Pancreas (tissue), 10 donors: ENCODE measurements at regions not wholly inside any gene's neighbourhood (a gene's known extent, or its start where the extent isn't known, plus 50 kb on each side); places are given as distances from the start of the nearest gene placed in this dataset.

Experiments used
- ATAC-seq, 4 donors: fragments of 200-7000 bp; cut with Tn5 transposase; one replicate each; pipeline versions ENCODE4 v1.8.0 to v1.9.1; 2020; ENCODE audit warnings: mild to moderate bottlenecking in 4 of 4, moderate library complexity in 4 of 4
- DNase-seq, 6 donors: peaks; one replicate each; pipeline ENCODE4 v3.0.0-alpha.2; 2020
- FAIRE-seq: peaks from 2 replicates; lab custom pipeline; 2012; peaks lifted over from hg19 to GRCh38; lab: Jason Lieb, UNC
- H3K27ac ChIP-seq, 4 donors: fragments of 200-600 bp; sonication (generic); 1 replicate in 3 of 4; 2 replicates in 1 of 4; pipeline versions ENCODE4 v1.5.0 to v1.8.0; 2020
- H3K27me3 ChIP-seq, 4 donors: fragments of 200-600 bp; one replicate each; pipeline ENCODE4 v1.8.0; 2021
- H3K36me3 ChIP-seq, 3 donors: fragments of 200-600 bp; sonication (generic) in 1 of 3; one replicate each; pipeline versions ENCODE4 v1.5.0 to v1.8.0; 2020 to 2021
- H3K4me1 ChIP-seq, 3 donors: fragments of 200-600 bp; one replicate each; pipeline ENCODE4 v1.8.0; 2021
- H3K4me3 ChIP-seq, 4 donors: fragments of 200-600 bp; sonication (generic) in 2 of 4; one replicate each; pipeline versions ENCODE4 v1.5.0 to v1.8.0; 2020 to 2021
- H3K9me3 ChIP-seq, 4 donors: fragments of 200-600 bp; one replicate each; pipeline ENCODE4 v1.8.0; 2021
- CTCF ChIP-seq, 4 donors: fragments of 200-600 bp; sonication (generic) in 3 of 4; IDR thresholded peaks; one replicate each; pipeline versions ENCODE4 v1.5.0 to v1.8.0; 2021; ENCODE audit warnings: antibody characterized with exemption in 4 of 4
- WGBS, 2 donors: extraction: QIAGEN DNeasy Blood & Tissue Kit; methylation state at CpG; one replicate each; pipeline ENCODE4 v1.1.7; 2013; 5-methylcytosine and 5-hydroxymethylcytosine counted together
- intact Hi-C, 3 donors: fragments of 100-400 bp; cut with DNase I; formaldehyde crosslinking; loops; one replicate each; pipeline versions ENCODE4 v1.11.1 to v1.14.2; 2022
- donor health status: healthy with polysubstance abuse.
- donor health status: DM: no; HTN: no; CAD: no; lungs with moderate emphysema.
- donor health status: DM: no; HTN: no; CAD: no.
- donor health status: control.
- donor health status: control.
- donor health status: Bipolar disorder and iron deficiency.
- donor health status: DM: yes; HTN: yes; CAD: no.
- donor health status: DM: no; HTN: no; CAD: no.
- donor health status: DM: no; HTN: no; CAD: no.
- donor health status: DM: yes; HTN: yes; CAD: no.

GRCh38 chr2:38223256-38223655, 147.3 kb upstream of the CYP1B1 start:
- H3K36me3 ChIP-seq = no peaks in the 10 kb centered on the region
- 65 to 73% methylated on average over 4 of the region's 4 CpGs for WGBS, 2 donors
- DNase-seq = no peak
- FAIRE-seq = no peak
- TF ChIP-seq CTCF (IDR thresholded peaks at IDR 0.05) = no peak
- intact Hi-C loops = no loop called here
- H3K27ac ChIP-seq = no peak overlapping the region
- ATAC-seq = no peak
- H3K9me3 ChIP-seq = no peaks in the 10 kb centered on the region
- H3K4me1 ChIP-seq = no peaks in the 10 kb centered on the region
- H3K27me3 ChIP-seq = no peaks in the 10 kb centered on the region
- no peak overlapping the region for H3K4me3 ChIP-seq

- no peak for DNase-seq
- Histone ChIP-seq H3K36me3 (no peaks in the 10 kb centered on the region), H3K4me3 (no peak overlapping the region), H3K4me1 (no peaks in the 10 kb centered on the region), H3K27me3 (no peaks in the 10 kb centered on the region), H3K27ac (no peak overlapping the region), H3K9me3 (no peaks in the 10 kb centered on the region)
- TF ChIP-seq CTCF (IDR thresholded peaks at IDR 0.05) = no peak
- FAIRE-seq = no peak
- intact Hi-C loops = no loop called here
- no peak for ATAC-seq
- 70 to 78% methylated on average over 3 of the region's 3 CpGs for WGBS, 2 donors
These were observed 144.2 kb upstream of the CYP1B1 start for GRCh38 chr2:38220164-38220563.

GRCh38 chr2:38218995-38219394, 143.0 kb upstream of the CYP1B1 start:
- no peak for ATAC-seq
- Histone ChIP-seq H3K4me1 (no peaks in the 10 kb centered on the region), H3K27me3 (no peaks in the 10 kb centered on the region), H3K36me3 (no peaks in the 10 kb centered on the region), H3K4me3 (no peak overlapping the region), H3K9me3 (no peaks in the 10 kb centered on the region), H3K27ac (no peak overlapping the region)
- no peak for TF ChIP-seq CTCF (IDR thresholded peaks at IDR 0.05)
- intact Hi-C loops = no loop called here
- DNase-seq = no peak
- WGBS, 2 donors = 62 to 70% methylated on average over 5 of the region's 5 CpGs
- FAIRE-seq = no peak

GRCh38 chr2:38218591-38218991, 142.6 kb upstream of the CYP1B1 start:
- Histone ChIP-seq H3K36me3 (no peaks in the 10 kb centered on the region), H3K9me3 (no peaks in the 10 kb centered on the region), H3K4me1 (no peaks in the 10 kb centered on the region), H3K4me3 (no peak overlapping the region), H3K27me3 (no peaks in the 10 kb centered on the region), H3K27ac (no peak overlapping the region)
- intact Hi-C loops = no loop called here
- TF ChIP-seq CTCF (IDR thresholded peaks at IDR 0.05) = no peak
- FAIRE-seq = no peak
- DNase-seq = peak in 1 of 6 donors; percentile 3
- peak in 1 of 4 donors; percentile 24 for ATAC-seq
- 65 to 77% methylated on average over 4 of the region's 4 CpGs for WGBS, 2 donors

GRCh38 chr2:38217401-38218188, 141.6 kb upstream of the CYP1B1 start:
- FAIRE-seq (no peak), ATAC-seq (no peak)

More at GRCh38 chr2:38217401-38218188, 141.6 kb upstream of the CYP1B1 start:
- WGBS, 2 donors = 58 to 61% methylated on average over 6 of the region's 6 CpGs
- H3K36me3 ChIP-seq = no peaks in the 10 kb centered on the region
- intact Hi-C loops = no loop called here
- no peaks in the 10 kb centered on the region for H3K9me3 ChIP-seq
- H3K27ac ChIP-seq = no peak overlapping the region
- H3K27me3 ChIP-seq = no peaks in the 10 kb centered on the region
- H3K4me1 ChIP-seq = no peaks in the 10 kb centered on the region
- no peak for TF ChIP-seq CTCF (IDR thresholded peaks at IDR 0.05)
- H3K4me3 ChIP-seq = no peak overlapping the region
- no peak for DNase-seq
